Caki2 (cell line): ENCODE measurements at regions not wholly inside any gene's neighbourhood (a gene's known extent, or its start where the extent isn't known, plus 50 kb on each side); places are given as distances from the start of the nearest gene placed in this dataset.
"Not testable (repeated sequence)": the region's sequence is repeated elsewhere in the genome, so short reads cannot be mapped to it uniquely, and the experiment has no call there.

ENCODE experiments used
- DNase-seq: peaks from one replicate; pipeline ENCODE4 v3.0.0-alpha.2; 2015; ENCODE audit warnings: low read depth
- in situ Hi-C: cut with HindIII; loops from 2 replicates; pipeline ENCODE4 v1.10.0; 2016; ENCODE audit warnings: low sequenced_read_pairs, low pct_unique_long_range_greater_than_20kb, mixed read lengths

DNA sequence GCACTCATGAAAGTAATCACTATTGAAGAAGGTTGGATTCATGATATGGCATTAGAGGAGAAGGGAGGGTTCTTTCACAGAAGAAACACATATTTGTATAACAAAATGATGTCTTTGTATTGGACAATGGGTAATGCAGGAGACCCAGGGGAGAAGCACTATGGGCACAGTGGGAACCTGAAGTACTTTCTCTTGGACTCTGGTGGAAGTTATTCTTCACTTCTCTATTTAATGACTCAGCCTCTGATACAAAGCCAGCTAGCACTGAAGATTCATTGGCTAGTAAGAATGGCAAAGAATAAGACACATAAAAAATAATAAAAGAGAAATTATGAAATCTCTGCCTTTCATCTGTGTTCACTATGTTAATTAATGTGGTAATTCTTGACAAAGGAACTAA is 149.9 kb upstream of the PRR16 start:
- DNase-seq = no peak
- in situ Hi-C loops = no loop called here

DNA sequence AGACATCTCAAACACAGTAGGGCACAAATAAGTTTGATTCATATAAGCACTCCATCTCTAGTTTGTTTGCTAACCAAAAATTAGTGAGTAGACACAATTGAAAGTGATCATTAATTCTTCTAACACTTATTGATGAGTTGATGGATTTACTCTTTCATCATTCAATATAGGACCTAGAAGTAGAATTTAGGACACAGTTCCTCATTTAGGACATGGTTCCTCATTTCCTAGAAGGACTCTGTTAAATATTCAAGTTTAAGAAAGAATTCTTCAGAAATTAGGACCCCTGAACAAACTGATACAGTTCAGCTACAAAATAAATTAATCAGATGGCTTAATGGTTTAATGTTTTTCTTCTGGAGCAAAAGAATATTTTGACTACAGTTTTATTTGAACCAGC is 143.5 kb upstream of the PRR16 start:
- in situ Hi-C loops = no loop called here
- DNase-seq = no peak

DNA sequence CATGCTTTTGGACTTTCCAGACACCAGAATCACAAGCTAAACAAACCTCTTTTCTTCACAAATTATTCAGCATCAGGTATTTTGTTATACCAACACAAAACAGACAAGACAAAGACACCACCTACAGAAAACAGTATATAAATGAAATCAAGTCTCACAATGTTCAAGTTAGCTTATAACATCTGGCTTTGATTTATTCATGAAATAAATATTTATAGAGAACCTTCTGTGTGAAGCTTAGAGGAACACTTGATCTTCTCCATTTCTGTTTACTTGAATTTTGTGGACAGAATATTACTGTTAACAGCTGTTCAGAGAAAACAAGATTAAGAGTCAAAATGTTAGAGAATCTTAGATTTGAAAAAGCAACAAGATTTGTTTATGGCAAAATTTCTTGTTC is 137.4 kb upstream of the PRR16 start:
- in situ Hi-C loops = no loop called here
- DNase-seq = no peak

DNA sequence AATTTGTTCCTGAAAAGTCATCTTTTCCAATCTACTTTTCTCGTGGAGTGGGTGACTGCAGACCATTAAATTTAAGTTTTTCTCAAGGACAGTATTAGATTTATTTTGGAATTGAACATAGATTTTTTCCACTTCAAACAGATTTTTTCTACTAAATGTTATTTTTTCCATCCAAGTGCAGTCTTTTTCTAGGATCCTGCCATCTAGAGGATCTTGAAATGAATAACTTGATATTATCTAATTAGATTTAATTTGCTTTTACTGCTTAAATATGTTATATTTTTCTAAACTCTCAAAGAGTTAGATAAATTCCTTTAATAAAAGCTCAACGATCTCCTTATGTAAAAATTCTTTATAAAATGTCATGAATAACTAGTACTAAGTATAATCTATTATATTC is 136.9 kb upstream of the PRR16 start:
- no peak for DNase-seq
- in situ Hi-C loops = no loop called here

- no peak for DNase-seq
- in situ Hi-C loops = no loop called here
These were observed 135.0 kb upstream of the PRR16 start for GRCh38 chr5:120329095-120329494.

GRCh38 chr5:120330558-120330957 is 133.5 kb upstream of the PRR16 start:
- no peak for DNase-seq
- in situ Hi-C loops = no loop called here

- in situ Hi-C loops = no loop called here
These were observed 119.9 kb upstream of the PRR16 start for GRCh38 chr5:120344181-120344580.

DNA sequence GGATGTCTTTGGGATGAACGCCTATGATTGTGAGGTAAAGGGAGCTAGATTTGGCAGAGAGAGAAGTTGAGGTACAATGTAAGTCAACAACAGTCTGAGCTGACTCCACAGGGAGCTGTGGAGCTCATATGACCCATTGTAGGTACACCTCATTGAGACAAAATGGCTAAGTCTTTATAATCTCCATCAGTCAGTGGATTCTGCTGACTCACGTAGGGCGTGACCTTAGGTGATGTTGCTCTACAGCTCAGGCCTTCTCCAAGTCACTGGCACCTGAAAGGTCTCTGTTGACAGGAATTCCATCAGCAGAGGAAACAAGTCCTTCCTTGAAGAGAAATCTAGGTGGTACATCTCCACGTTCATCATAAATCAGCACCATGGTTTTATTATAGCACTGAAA is 118.2 kb upstream of the PRR16 start:
- in situ Hi-C loops = no loop called here
- no peak for DNase-seq

More at GRCh38 chr5:120344181-120344580, 119.9 kb upstream of the PRR16 start:
- no peak for DNase-seq

DNA sequence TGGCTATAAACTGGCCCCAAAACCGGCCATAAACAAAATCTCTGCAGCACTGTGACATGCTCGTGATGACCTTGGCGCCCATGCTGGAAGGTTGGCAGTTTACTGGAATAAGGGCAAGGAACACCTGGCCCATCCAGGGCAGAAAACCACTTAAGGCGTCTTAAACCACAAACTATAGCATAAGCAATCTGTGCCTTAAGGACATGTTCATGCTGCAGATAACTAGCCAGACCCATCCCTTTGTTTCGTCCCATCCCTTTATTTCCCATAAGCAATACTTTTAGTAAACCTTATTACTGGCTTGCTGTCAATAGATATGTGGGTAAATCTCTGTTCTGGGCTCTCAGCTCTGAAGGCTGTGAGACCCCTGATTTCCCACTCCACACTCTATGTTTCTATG is 113.0 kb upstream of the PRR16 start:
- DNase-seq, in situ Hi-C loops: not testable (repeated sequence)

GRCh38 chr5:120354126-120354525 is 110.0 kb upstream of the PRR16 start:
- no peak for DNase-seq
- in situ Hi-C loops = no loop called here

- DNase-seq = no peak
- in situ Hi-C loops = no loop called here
These were observed 105.2 kb upstream of the PRR16 start for GRCh38 chr5:120358949-120359348.

DNA sequence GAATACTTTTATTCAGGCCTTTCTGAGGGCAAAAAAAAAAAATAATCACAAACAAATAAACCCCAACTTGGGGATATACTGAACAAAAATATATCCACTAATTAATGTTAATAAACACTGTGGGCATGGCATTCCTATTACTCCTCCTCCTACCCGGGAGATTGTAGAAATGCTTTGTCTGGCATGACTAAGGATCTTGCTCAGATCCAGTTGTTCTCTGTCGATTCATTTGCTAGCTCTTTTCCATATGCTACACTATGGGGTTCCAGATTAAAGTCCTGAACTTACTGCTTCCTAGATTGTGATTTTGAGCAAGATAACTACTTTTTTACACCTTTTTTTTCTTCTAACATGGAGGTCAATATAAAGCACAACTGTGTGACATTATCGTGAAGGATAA is 102.2 kb upstream of the PRR16 start:
- in situ Hi-C loops = no loop called here
- DNase-seq = peak; percentile 54

DNA sequence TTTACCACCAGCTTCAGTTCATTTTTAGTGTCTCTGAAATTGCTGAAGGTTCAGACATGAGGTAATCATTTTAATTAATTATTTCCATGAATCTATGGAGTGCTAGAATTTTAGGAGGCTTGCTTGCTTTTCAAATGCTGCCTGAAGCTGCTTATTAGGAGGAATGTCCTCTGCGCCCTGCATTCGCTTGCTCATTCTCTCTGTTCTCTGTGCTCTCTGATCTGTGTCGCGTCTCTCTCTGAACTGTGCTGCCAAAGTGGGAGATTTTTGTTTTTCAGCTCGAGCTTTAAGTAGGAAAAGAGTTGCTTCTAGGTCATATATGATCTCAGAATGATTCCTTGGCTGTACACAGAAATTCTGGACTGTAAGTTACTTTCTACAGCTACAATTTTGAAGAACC is 101.7 kb upstream of the PRR16 start:
- peak; percentile 51 for DNase-seq
- in situ Hi-C loops = no loop called here

- peak; percentile 65 for DNase-seq
These were observed 98.2 kb upstream of the PRR16 start for GRCh38 chr5:120365656-120366446.

DNA sequence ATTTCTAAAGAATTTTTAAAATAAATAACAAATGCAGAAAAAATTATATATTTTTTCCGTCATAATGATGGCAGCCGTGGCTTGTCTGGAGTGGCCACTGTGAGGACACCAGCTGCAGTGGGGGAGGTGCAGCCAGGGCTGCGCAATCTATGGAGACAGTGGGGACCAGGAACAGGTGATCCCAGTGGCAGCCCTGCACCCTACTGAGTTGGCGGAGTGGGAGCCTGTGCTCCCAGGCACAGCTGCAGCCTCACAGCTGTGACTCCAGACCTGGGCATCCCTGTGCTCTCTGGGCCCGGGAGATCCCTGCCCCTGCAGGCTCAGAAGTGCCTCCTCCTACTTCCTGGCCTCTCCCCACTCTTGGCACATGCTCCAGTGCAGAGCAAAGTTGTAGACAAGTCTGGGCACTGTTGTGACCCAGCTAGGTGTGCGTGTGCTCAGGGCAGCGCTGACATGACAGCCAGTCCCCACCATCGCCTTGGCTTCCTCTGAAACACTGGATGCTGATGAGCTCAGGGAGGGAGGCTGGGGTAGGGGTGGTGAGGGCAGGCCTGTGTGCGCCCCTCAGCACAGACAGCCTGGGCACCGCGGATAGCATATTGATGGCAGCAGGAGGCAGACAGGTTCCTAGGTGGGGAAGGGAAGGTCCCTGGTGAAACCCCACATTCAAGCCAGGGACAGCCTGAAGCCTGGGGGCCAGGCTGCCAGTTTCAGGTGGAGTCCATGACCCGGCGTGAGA is 96.0 kb upstream of the PRR16 start:
- DNase-seq = no peak
- in situ Hi-C loops = no loop called here

More at GRCh38 chr5:120365656-120366446, 98.2 kb upstream of the PRR16 start:
- in situ Hi-C loops = no loop called here

DNA sequence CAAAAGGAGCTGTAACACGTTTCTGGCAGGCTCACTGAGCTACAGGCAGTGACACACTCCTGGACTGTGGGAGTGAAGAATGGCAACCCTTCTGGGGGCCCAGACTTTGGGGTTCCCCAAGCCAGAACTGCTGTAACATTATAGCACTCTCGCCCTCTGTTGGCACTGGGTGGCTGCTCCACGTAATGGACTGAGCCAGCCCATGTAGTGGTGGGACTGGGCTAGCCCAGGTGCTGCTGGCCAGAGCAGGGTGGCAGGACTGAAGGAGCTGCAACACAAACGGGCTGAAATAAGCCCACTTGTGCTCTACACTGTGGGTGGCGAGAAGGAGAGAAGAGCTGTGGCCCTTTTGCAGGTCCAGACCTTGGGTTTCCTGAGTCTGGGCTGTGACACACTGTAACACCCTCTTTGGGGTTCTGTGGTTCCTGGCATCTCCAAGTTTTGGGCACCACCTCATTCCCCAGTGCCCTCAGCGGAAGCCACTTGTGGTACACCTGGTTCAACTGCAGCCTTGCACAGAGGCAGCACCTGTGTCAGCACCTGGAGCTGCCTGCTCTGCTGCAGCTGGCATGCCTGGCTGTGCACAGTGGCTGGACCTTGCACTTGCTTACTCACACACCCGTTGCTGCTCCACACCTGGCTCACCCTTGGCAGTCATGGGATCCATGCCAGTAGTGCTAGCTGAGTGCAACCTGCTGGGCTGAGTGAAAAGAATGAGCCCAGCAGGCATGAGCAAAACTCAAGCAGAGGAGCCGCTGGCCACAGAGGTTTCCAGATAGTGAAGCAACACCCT is 95.0 kb upstream of the PRR16 start:
- DNase-seq = peak; percentile 50
- in situ Hi-C loops = no loop called here

- in situ Hi-C loops = no loop called here
- no peak for DNase-seq
These were observed 91.2 kb upstream of the PRR16 start for GRCh38 chr5:120372899-120373298.

DNA sequence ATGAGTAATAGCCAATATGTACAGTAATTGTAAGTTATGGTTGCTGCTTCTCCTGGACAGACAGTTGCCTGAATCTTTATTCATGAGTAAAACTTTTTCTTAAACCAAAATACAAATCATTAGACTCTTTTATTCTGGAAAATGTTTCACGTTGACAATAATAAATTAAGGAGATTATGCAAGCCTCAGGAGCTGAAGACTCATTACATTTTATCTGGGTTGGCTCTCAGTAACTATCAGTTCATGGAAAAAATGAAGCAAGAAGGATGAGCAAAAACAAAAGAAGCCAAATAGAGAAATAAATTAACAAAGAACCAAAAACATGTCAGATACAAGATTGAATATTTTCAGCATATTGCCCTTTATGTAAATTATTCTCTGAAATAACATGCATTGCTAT is 88.9 kb upstream of the PRR16 start:
- in situ Hi-C loops = no loop called here
- DNase-seq = no peak

- DNase-seq = no peak
- in situ Hi-C loops = no loop called here
These were observed 83.5 kb upstream of the PRR16 start for GRCh38 chr5:120380644-120381043.
